ENCODE measurements at regions not wholly inside any gene's neighbourhood (a gene's known extent, or its start where the extent isn't known, plus 50 kb on each side); places are given as distances from the start of the nearest gene placed in this dataset.
A peak's percentile ranks its signal among the peaks of the same experiment; 100 is the strongest.

- no peak for TF ChIP-seq EZH2phosphoT487 (IDR thresholded peaks at IDR 0.05; ENCODE audit: borderline replicate concordance, low read length)
- TF ChIP-seq CTCF (conservative IDR thresholded peaks at IDR 0.05; ENCODE audit: low read depth, low read length): no peak
- no peak for TF ChIP-seq EZH2 (IDR thresholded peaks at IDR 0.05; ENCODE audit: low read length, unreplicated experiment)
- H3K9me2 ChIP-seq (replicated peaks; ENCODE audit: low read length): no peaks in the 10 kb centered on the region
- no peak overlapping the region for H2AFZ ChIP-seq (ENCODE audit: low read length)
- no TSS peak for BruUV-seq (replicated peaks)
- CTCF ChIA-PET: no interaction called here
- H3K4me2 ChIP-seq (ENCODE audit: low read length): no peak overlapping the region
- H3K4me1 ChIP-seq (ENCODE audit: insufficient read depth, low read length): 0 out of 2 replicates have a peak, but pooled peaks cover 6% of the 10 kb centered on the region
- H4K20me1 ChIP-seq (ENCODE audit: low read length): no peaks in the 10 kb centered on the region
- H3K9ac ChIP-seq (ENCODE audit: low read length): no peak overlapping the region
- ATAC-seq (no peak), DNase-seq (no peak)
- intact Hi-C loops (cut with micrococcal nuclease): no loop called here
- no peaks in the 10 kb centered on the region for H3K36me3 ChIP-seq (ENCODE audit: low read depth, low read length)
- no peak overlapping the region for H3K4me3 ChIP-seq (ENCODE audit: low read length)
- POLR2A ChIA-PET (ENCODE audit: unreplicated experiment): no interaction called here
- H3K27me3 ChIP-seq (ENCODE audit: low read length): peaks cover 91% of the 10 kb centered on the region
- no peak overlapping the region for H3K27ac ChIP-seq (ENCODE audit: low read length)
- H3K79me2 ChIP-seq (ENCODE audit: low read length): no peaks in the 10 kb centered on the region
- no peaks in the 10 kb centered on the region for H3F3A ChIP-seq (ENCODE audit: low read length, unreplicated experiment)
- H3K9me3 ChIP-seq (ENCODE audit: low read length): no peaks in the 10 kb centered on the region
Observed at GRCh38 chr17:79163071-79163470, 88.4 kb downstream of the ENGASE start.

GRCh38 chr17:79162012-79162963 is 87.7 kb downstream of the ENGASE start:
- Histone ChIP-seq H2AFZ (ENCODE audit: low read length) (no peak overlapping the region), H3K27me3 (ENCODE audit: low read length) (peaks cover 91% of the 10 kb centered on the region), H3K4me3 (ENCODE audit: low read length) (no peak overlapping the region), H3K4me2 (ENCODE audit: low read length) (no peak overlapping the region), H4K20me1 (ENCODE audit: low read length) (no peaks in the 10 kb centered on the region), H3K27ac (ENCODE audit: low read length) (no peak overlapping the region), H3K36me3 (ENCODE audit: low read depth, low read length) (no peaks in the 10 kb centered on the region), H3F3A (ENCODE audit: low read length, unreplicated experiment) (no peaks in the 10 kb centered on the region), H3K9me2 (replicated peaks; ENCODE audit: low read length) (no peaks in the 10 kb centered on the region), H3K4me1 (ENCODE audit: insufficient read depth, low read length) (0 out of 2 replicates have a peak, but pooled peaks cover 6% of the 10 kb centered on the region), H3K9me3 (ENCODE audit: low read length) (no peaks in the 10 kb centered on the region), H3K9ac (ENCODE audit: low read length) (no peak overlapping the region), H3K79me2 (ENCODE audit: low read length) (no peaks in the 10 kb centered on the region)
- DNase-seq: no peak
- no peak for ATAC-seq
- POLR2A ChIA-PET (ENCODE audit: unreplicated experiment): no interaction called here
- no TSS peak for BruUV-seq (replicated peaks)
- CTCF ChIA-PET: no interaction called here
- TF ChIP-seq EZH2phosphoT487 (IDR thresholded peaks at IDR 0.05; ENCODE audit: borderline replicate concordance, low read length): no peak
- intact Hi-C loops (cut with micrococcal nuclease): no loop called here

- no peaks in the 10 kb centered on the region for H3K36me3 ChIP-seq (ENCODE audit: low read depth, low read length)
- H4K20me1 ChIP-seq (ENCODE audit: low read length): no peaks in the 10 kb centered on the region
- no peaks in the 10 kb centered on the region for H3K79me2 ChIP-seq (ENCODE audit: low read length)
- H3K9ac ChIP-seq (ENCODE audit: low read length): no peak overlapping the region
- no TSS peak for BruUV-seq (replicated peaks)
- H3K4me1 ChIP-seq (ENCODE audit: insufficient read depth, low read length): 0 out of 2 replicates have a peak, but pooled peaks cover 6% of the 10 kb centered on the region
- H3K9me3 ChIP-seq (ENCODE audit: low read length): no peaks in the 10 kb centered on the region
- H3F3A ChIP-seq (ENCODE audit: low read length, unreplicated experiment): no peaks in the 10 kb centered on the region
- DNase-seq (peak; percentile 21), ATAC-seq (no peak)
- TF ChIP-seq EZH2phosphoT487 (IDR thresholded peaks at IDR 0.05; ENCODE audit: borderline replicate concordance, low read length) (no peak), EZH2 (IDR thresholded peaks at IDR 0.05; ENCODE audit: low read length, unreplicated experiment) (no peak), CTCF (conservative IDR thresholded peaks at IDR 0.05; ENCODE audit: low read depth, low read length) (no peak)
- ChIA-PET CTCF (no interaction called here), POLR2A (ENCODE audit: unreplicated experiment) (no interaction called here)
- H2AFZ ChIP-seq (ENCODE audit: low read length): no peak overlapping the region
- H3K27me3 ChIP-seq (ENCODE audit: low read length): peaks cover 91% of the 10 kb centered on the region
- intact Hi-C loops (cut with micrococcal nuclease): no loop called here
- no peak overlapping the region for H3K4me2 ChIP-seq (ENCODE audit: low read length)
- no peaks in the 10 kb centered on the region for H3K9me2 ChIP-seq (replicated peaks; ENCODE audit: low read length)
- H3K4me3 ChIP-seq (ENCODE audit: low read length): no peak overlapping the region
- no peak overlapping the region for H3K27ac ChIP-seq (ENCODE audit: low read length)
Observed at GRCh38 chr17:79160980-79161636, 86.5 kb downstream of the ENGASE start.
